Cardiac muscle cell (in vitro differentiated cells and primary cell): ENCODE measurements at regions not wholly inside any gene's neighbourhood (a gene's known extent, or its start where the extent isn't known, plus 50 kb on each side); places are given as distances from the start of the nearest gene placed in this dataset.

ENCODE experiments used
- DNase-seq, 2 donors: peaks; one replicate each; pipeline versions ENCODE4 v3.0.0 to v3.0.0-alpha.2; 2010 to 2017; ENCODE audit warnings: low read depth in 1 of 2, low spot score in 1 of 2
- H3K27ac ChIP-seq: fragments of 200-600 bp; sonication (generic); 2 replicates; pipeline ENCODE4 v1.5.1; 2016
- H3K27me3 ChIP-seq: fragments of 200-600 bp; sonication (generic); 2 replicates; pipeline ENCODE4 v1.6.0; 2016; ENCODE audit warnings: control low read depth
- H3K36me3 ChIP-seq: fragments of 200-600 bp; sonication (generic); 2 replicates; pipeline ENCODE4 v1.5.1; 2016; ENCODE audit warnings: control low read depth
- H3K4me1 ChIP-seq: fragments of 200-600 bp; sonication (generic); 2 replicates; pipeline ENCODE4 v1.8.1; 2017; ENCODE audit warnings: low read depth, mild to moderate bottlenecking, mixed run types
- H3K4me3 ChIP-seq: fragments of 200-600 bp; sonication (generic); 2 replicates; pipeline ENCODE4 v1.5.1; 2016; ENCODE audit warnings: mild to moderate bottlenecking
- H3K9me3 ChIP-seq: fragments of 200-600 bp; sonication (generic); 2 replicates; pipeline ENCODE4 v1.5.1; 2017; ENCODE audit warnings: low read depth, mild to moderate bottlenecking, control low read depth
- TF ChIP-seq, protein P1 (sequence below): IDR thresholded peaks from 2 replicates; pipeline ENCODE4 v1.5.1; 2012; ENCODE audit warnings: low read depth, mild to moderate bottlenecking, low read length

DNA sequence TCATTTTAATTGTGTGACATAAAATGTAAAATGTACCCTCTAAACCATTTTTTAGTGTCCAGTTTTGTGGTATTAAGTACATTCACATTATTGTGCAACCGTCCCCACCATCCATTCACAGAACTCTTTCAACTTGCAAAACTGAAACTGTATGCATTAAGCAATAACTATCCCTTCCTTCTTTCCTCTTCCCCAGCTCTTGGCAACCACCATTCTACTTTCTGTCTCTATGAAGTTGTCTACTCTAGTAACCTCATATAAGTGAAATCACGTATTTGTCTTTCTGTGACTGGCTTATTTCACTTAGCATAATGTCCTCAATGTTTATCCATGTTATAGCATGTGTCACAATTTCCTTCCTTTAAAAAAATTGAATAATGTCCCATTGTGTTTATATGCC, 142.4 kb downstream of the C9orf152 start:
- no peaks in the 10 kb centered on the region for H3K36me3 ChIP-seq
- TF ChIP-seq, protein P1, sequence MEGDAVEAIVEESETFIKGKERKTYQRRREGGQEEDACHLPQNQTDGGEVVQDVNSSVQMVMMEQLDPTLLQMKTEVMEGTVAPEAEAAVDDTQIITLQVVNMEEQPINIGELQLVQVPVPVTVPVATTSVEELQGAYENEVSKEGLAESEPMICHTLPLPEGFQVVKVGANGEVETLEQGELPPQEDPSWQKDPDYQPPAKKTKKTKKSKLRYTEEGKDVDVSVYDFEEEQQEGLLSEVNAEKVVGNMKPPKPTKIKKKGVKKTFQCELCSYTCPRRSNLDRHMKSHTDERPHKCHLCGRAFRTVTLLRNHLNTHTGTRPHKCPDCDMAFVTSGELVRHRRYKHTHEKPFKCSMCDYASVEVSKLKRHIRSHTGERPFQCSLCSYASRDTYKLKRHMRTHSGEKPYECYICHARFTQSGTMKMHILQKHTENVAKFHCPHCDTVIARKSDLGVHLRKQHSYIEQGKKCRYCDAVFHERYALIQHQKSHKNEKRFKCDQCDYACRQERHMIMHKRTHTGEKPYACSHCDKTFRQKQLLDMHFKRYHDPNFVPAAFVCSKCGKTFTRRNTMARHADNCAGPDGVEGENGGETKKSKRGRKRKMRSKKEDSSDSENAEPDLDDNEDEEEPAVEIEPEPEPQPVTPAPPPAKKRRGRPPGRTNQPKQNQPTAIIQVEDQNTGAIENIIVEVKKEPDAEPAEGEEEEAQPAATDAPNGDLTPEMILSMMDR = no peak
- no peak overlapping the region for H3K4me3 ChIP-seq
- no peaks in the 10 kb centered on the region for H3K9me3 ChIP-seq
- H3K27me3 ChIP-seq = no peaks in the 10 kb centered on the region
- peaks cover 8% of the 10 kb centered on the region for H3K4me1 ChIP-seq
- peak in 1 of 2 donors; percentile 92 for DNase-seq
- no peak overlapping the region for H3K27ac ChIP-seq

DNA sequence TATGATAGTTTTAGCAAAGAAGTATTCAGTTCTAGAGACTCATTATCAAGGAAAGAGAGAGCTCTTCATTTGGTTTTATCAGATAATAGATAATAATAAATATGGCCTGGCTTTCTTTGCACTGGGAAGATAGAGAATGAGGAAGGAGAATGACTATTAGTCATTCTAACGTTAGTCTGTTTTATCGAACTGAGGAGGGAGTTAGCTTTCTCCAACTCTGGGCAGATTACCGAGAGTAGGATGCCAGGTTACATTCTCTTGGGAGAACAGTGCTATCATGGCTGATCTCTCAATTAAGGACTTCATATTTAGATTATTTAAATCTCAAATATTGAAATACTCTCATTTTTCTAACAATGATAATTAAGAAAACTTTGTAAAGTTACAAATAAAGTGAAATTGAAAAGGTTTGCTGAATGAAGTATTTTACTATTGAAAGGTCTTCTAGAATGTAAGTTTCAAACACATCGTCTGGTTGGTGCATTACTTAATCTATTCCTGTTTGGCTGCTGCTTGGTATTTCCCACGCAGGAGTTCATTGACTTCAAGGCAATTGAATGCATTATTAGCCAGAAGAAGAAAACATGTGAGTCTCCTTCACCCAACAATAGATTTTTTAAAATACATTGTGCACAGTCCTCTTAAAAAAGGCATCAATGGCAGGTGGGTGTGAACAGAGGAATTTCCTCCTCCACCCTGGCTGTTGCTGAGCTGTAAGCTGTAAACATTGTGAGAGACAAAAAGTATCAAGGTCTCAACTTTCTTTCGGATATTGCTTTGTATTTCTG, 140.8 kb downstream of the C9orf152 start:
- no peaks in the 10 kb centered on the region for H3K36me3 ChIP-seq
- H3K27ac ChIP-seq = no peak overlapping the region
- no peak overlapping the region for H3K4me3 ChIP-seq
- no peaks in the 10 kb centered on the region for H3K9me3 ChIP-seq
- H3K4me1 ChIP-seq = peaks cover 8% of the 10 kb centered on the region
- H3K27me3 ChIP-seq = no peaks in the 10 kb centered on the region
- TF ChIP-seq, protein P1 = no peak
- peak in 1 of 2 donors; percentile 47 for DNase-seq

DNA sequence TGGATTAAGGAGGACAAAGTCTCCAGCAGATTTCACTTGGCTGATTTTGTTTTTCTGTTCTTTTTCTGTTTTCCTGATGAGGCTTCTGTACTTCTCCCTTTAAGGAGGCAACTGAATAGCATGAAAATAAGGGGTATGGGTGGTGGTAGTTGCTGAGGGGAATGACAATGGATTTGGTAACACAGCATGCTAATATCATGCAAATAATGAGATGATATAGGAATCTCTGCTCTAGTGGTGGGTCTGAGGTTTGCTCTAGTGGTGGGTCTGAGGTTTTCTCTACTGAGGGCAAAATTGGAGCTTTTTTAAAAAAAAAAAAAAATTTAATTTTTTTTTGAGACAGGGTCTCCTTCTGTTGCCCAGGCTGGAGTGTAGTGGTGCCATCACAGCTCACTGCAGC, 139.7 kb downstream of the C9orf152 start:
- H3K36me3 ChIP-seq = no peaks in the 10 kb centered on the region
- H3K27me3 ChIP-seq = no peaks in the 10 kb centered on the region
- peaks cover 16% of the 10 kb centered on the region for H3K4me1 ChIP-seq
- TF ChIP-seq, protein P1 = no peak
- DNase-seq = no peak
- no peak overlapping the region for H3K4me3 ChIP-seq
- no peaks in the 10 kb centered on the region for H3K9me3 ChIP-seq
- H3K27ac ChIP-seq = no peak overlapping the region

DNA sequence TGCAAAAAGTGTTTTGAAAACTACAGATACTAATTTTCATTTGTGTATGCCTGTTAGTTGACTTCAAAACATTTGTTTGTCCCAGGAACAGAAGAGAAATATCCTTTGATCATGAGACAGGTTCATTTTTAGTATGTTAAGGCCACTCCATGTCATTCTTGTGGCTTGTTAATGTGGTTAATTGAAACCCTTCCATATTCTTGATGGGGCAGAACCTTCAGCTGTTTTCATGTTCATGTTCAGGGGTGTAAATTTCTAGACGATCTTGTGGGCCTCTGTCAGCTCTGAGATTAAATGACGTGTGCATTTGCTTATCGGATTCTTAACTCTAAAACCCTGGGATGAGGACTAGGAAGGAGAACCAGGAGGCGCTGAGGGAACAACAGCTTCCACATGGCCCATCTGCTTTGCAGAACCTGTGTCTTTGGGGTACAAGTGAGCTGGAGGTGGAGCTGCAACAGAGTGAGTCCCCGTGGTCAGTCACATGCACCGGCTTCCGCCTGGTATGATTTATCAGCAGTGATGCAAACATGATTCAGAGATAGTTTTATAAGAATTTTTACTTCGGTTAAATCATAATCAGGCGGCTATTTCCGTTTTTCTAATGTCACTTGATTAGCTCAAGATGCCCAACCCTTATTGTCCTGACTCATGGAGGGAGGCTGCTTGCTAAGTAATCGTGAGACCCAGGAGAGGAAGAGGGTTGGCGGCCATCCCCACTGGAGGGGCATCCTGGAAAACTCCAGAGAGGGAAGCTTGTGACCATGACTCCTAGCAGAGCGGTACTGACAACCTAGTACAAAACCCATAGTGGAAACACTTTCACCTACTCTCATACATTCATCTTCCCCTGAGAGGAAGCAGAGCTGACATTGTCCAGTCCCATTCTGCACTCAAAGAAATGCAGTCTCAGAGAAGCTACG, 138.4 kb downstream of the C9orf152 start:
- H3K9me3 ChIP-seq = no peaks in the 10 kb centered on the region
- DNase-seq = peak; percentile 78 to 82
- peaks cover 20% of the 10 kb centered on the region for H3K4me1 ChIP-seq
- H3K36me3 ChIP-seq = no peaks in the 10 kb centered on the region
- TF ChIP-seq, protein P1 = no peak
- H3K27me3 ChIP-seq = no peaks in the 10 kb centered on the region
- H3K27ac ChIP-seq = peak overlapping the region; percentile 49
- no peak overlapping the region for H3K4me3 ChIP-seq

DNA sequence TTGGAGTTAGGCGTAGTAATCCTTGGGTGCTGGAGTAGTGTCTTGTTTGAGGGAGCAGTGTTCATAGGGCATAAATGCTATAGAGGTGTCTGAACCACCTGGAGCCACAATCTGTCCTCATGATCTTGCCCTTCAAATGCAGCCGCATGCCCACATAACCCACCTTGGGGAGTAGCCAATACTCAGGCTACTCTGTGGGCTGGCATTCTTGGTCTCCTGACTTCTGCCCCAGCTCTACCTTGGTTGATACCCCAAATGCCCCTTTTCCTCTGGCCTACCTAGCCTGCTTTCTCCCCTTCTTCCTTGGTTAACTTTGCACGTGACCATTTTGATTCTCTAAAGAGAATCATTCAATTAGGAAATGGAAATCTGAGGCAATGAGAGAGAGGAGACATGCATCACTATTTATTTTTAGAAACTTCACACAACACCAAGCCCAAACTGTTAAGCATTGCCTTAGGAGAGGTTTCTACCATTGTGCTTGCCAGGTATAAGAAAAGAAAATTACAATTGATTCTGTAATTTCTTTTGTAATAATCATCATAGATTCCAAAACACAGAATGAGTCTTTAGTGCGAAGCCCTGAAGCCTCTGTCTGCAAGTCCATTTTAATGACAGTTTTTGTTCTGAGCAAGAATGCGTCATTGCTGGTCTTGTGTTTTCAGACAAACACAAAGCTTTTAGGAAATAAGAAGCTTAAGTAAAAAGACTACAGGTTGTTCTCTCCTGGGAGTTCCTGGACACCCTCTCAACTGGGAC, 135.2 kb downstream of the C9orf152 start:
- TF ChIP-seq, protein P1 = no peak
- H3K9me3 ChIP-seq = no peaks in the 10 kb centered on the region
- no peaks in the 10 kb centered on the region for H3K36me3 ChIP-seq
- no peaks in the 10 kb centered on the region for H3K27me3 ChIP-seq
- H3K27ac ChIP-seq = peak overlapping the region; percentile 61
- no peak overlapping the region for H3K4me3 ChIP-seq
- peaks cover 20% of the 10 kb centered on the region for H3K4me1 ChIP-seq
- DNase-seq = no peak
